C4-2B (cell line): ENCODE measurements at regions not wholly inside any gene's neighbourhood (a gene's known extent, or its start where the extent isn't known, plus 50 kb on each side); places are given as distances from the start of the nearest gene placed in this dataset.

Source experiments
- H3K27ac ChIP-seq: fragments of 450-650 bp; 2 replicates; pipeline ENCODE4 v1.5.1; 2017
- ZFX ChIP-seq: fragments of 450-650 bp; IDR thresholded peaks from 2 replicates; pipeline ENCODE4 v1.6.1; 2017
- TF ChIP-seq, protein P1 (sequence below): fragments of 450-650 bp; conservative IDR thresholded peaks from 2 replicates; pipeline ENCODE4 v1.5.1; 2017; ENCODE audit warnings: mild to moderate bottlenecking

DNA sequence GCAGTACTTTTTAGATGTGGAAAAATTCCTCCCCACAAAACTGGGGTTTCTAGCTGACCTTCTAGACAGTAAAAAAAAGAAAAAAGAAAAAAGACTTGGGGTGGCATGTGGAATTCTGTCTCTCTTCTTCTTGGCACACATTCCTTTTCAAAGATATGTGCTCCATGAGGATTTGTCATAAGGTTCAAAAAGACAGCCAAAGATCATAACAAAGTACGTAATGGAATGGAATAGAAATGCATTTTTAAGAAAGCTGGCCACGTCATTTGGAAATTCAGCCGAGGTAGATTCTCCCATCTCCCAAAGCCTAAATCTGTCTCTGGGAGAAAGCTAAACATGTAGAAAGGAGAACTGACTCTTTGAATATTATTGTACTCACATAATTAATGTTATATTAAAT is 381.3 kb upstream of the NFE2L3 start:
- TF ChIP-seq ZFX = no peak
- TF ChIP-seq, protein P1, sequence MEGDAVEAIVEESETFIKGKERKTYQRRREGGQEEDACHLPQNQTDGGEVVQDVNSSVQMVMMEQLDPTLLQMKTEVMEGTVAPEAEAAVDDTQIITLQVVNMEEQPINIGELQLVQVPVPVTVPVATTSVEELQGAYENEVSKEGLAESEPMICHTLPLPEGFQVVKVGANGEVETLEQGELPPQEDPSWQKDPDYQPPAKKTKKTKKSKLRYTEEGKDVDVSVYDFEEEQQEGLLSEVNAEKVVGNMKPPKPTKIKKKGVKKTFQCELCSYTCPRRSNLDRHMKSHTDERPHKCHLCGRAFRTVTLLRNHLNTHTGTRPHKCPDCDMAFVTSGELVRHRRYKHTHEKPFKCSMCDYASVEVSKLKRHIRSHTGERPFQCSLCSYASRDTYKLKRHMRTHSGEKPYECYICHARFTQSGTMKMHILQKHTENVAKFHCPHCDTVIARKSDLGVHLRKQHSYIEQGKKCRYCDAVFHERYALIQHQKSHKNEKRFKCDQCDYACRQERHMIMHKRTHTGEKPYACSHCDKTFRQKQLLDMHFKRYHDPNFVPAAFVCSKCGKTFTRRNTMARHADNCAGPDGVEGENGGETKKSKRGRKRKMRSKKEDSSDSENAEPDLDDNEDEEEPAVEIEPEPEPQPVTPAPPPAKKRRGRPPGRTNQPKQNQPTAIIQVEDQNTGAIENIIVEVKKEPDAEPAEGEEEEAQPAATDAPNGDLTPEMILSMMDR = no peak
- H3K27ac ChIP-seq = no peak overlapping the region

DNA sequence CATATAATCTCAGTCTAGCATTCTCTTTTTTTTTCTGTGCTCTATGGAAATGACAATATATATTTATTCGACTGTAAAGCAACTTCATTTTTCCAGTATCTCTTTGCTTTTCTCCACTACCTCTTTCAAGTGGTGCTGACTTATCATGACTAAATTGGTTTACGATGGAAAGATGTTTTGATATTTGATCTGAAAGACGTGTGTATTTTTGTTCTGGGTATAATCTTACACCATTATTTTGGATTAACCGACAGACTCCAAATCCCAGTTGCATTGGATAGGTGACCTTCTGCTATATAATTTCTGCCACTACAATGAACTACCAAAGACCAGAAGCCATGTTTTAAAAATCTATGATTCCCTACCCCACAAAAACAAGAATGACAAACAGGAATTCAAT is 380.5 kb upstream of the NFE2L3 start:
- TF ChIP-seq ZFX = no peak
- TF ChIP-seq, protein P1 = no peak
- H3K27ac ChIP-seq = no peak overlapping the region

DNA sequence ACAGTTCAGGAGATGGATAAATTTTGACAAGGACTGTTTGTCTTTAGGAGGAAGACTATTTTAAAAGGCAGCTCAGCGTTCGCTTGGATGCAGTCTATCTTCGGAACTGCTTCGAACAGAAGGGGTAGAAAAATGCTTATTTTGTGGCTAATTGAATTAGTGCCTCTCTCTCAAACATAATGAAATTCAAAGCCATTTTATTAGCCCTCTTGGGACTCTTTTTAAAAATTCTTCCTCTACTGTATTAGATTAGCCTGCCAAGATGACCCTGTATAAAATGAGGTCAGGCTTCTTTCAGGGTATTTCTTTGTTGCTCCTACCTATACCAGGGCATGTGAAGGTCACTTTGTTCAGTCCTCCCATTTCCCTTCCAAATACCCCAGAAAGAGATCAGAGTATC is 379.2 kb upstream of the NFE2L3 start:
- TF ChIP-seq ZFX = no peak
- TF ChIP-seq, protein P1 = no peak
- H3K27ac ChIP-seq = no peak overlapping the region

DNA sequence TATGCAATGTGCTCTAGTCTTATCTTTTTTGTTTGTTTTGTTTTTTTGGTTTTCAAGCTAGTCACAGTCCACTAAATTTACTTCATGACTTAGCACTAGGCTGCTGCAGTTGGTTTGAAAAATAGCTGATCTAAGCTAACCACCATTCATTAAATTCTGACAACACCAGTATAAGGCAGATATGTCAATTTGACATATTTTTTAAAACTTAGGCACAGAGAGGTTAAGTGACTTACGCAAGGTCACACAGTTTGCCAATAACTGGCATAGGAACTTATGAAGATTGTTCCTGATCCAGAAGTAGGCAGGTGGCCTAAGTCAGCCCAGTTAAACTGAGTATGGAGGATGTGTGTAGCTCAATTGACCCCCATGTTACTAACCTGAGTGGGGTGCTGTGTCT is 377.3 kb upstream of the NFE2L3 start:
- no peak for TF ChIP-seq ZFX
- TF ChIP-seq, protein P1 = no peak
- H3K27ac ChIP-seq = no peak overlapping the region

DNA sequence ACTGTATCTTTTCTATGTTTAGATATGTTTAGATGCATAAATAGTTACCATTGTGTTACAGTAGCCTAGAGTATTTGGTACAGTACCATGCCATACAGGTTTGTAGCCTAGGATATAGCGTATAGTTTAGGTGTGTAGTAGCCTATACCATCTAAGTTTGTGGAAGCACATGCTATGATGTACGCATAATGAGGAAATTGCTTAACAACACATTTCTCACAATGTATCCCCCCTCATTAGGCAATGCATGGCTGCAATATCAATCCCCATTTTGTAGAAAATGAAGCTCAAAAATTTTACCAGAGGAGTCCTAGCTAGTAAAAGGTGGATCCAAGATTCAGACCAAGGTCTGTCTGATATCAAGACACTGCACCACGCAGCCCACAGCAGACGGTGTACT is 376.4 kb upstream of the NFE2L3 start:
- no peak overlapping the region for H3K27ac ChIP-seq
- TF ChIP-seq ZFX = no peak
- TF ChIP-seq, protein P1 = no peak

DNA sequence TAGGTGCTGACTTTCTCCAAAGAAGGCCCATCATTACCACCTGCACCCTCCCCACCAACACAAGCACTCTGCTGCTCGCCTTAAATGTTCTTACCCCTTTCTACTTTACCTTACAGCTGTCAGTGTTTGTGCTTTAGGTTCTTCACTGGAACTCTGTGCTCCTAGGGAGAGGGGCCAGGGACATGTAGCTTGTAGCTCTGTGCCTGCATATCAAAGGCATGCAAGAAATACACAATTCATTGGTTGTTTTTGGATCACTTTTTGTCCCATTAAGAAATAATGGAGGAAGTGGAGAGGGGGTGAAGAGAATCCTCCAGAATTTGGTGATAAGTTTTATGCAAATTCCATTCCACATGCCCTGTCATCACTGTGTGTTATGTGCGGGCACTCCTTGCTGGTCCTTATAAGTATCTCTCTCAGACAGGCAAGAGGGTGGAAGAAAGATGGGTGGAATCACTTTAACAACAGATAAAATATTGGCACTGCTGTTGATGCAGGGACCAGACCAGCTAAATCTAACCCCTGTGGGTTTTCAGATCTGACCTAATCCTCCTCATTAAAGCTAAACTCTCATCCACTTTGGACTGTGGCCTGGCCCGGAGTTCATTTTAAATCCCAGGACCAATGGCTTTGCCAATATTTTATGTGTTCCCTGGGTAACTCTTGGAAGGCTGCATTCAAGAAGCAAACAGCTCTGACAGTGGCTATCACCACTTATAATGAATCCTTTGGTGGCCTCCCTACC is 375.8 kb upstream of the NFE2L3 start:
- H3K27ac ChIP-seq = no peak overlapping the region
- TF ChIP-seq, protein P1 = no peak
- TF ChIP-seq ZFX = no peak

DNA sequence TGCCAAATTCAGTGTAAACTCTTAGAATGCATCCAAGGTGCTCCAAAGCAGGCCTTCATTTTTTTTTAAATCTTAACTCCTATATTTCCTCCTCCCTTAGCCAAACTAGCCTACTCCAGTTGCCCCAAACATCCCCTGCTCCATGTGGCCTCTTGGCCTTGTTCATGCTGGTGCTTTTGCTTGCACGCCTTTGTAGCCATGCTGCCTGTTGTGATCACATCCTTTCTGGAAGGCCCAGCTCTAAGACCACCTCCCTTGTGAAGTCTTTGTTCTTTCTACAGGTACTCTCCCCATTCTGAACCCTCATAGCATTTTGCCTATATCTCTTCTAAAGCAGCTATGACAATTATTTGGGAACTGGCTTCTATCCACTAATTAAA is 375.3 kb upstream of the NFE2L3 start:
- no peak for TF ChIP-seq ZFX
- TF ChIP-seq, protein P1 = no peak
- no peak overlapping the region for H3K27ac ChIP-seq
